Endothelial cell of umbilical vein (primary cell): ENCODE measurements at regions not wholly inside any gene's neighbourhood (a gene's known extent, or its start where the extent isn't known, plus 50 kb on each side); places are given as distances from the start of the nearest gene placed in this dataset.
A peak's percentile ranks its signal among the peaks of the same experiment; 100 is the strongest.

Experiments used
- CTCF ChIP-seq, 2 donors: IDR thresholded peaks; 1 replicate in 1 of 2; 2 replicates in 1 of 2; pipeline ENCODE4 v1.5.1; 2011; ENCODE audit warnings: low read length in 2 of 2, mild to moderate bottlenecking in 2 of 2, moderate library complexity in 2 of 2, control low read depth in 1 of 2, inconsistent platforms in 1 of 2, low read depth in 1 of 2; ENCODE audit not compliant: insufficient read depth in 1 of 2; ENCODE audit errors: extremely low read depth in 1 of 2
- EZH2 ChIP-seq: IDR thresholded peaks from 2 replicates; pipeline ENCODE4 v1.6.1; 2012; ENCODE audit warnings: borderline replicate concordance, low read depth, mild to moderate bottlenecking, moderate library complexity, low read length, inconsistent platforms; ENCODE audit not compliant: severe bottlenecking
- FOS ChIP-seq: IDR thresholded peaks from 2 replicates; pipeline ENCODE4 v1.6.1; 2011; ENCODE audit warnings: mild to moderate bottlenecking, low read length, moderate library complexity, borderline replicate concordance; ENCODE audit not compliant: insufficient read depth
- GATA2 ChIP-seq: IDR thresholded peaks from 2 replicates; pipeline ENCODE4 v1.7.0; 2011; ENCODE audit warnings: low read depth, mild to moderate bottlenecking, moderate library complexity, mixed read lengths, low read length; ENCODE audit not compliant: insufficient read length, insufficient read depth
- MAX ChIP-seq: IDR thresholded peaks from 2 replicates; pipeline ENCODE4 v1.6.1; 2011; ENCODE audit not compliant: insufficient read depth, insufficient read length
- MYC ChIP-seq: IDR thresholded peaks from one replicate; pipeline ENCODE4 v1.6.1; 2011; ENCODE audit warnings: mild to moderate bottlenecking, low read depth, low read length
- POLR2A ChIP-seq: IDR thresholded peaks from 2 replicates; pipeline ENCODE4 v1.6.1; 2012; ENCODE audit warnings: low read depth, mild to moderate bottlenecking, control low read depth, low read length
- POLR2AphosphoS5 ChIP-seq: IDR thresholded peaks from 2 replicates; pipeline ENCODE4 v1.6.1; 2012; ENCODE audit warnings: low read depth, mild to moderate bottlenecking, control low read depth, low read length, moderate library complexity; ENCODE audit not compliant: insufficient read depth

GRCh38 chr4:11774346-11774745, 345.7 kb upstream of the HS3ST1 start:
- TF ChIP-seq POLR2A (no peak), CTCF (IDR thresholded peaks at IDR 0.05; ENCODE audit: extremely low read depth in 1 of 2, insufficient read depth in 1 of 2, low read depth in 1 of 2, low read length in 2 of 2) (no peak), FOS (no peak), EZH2 (no peak), POLR2AphosphoS5 (peak; percentile 36), MAX (no peak), GATA2 (no peak), MYC (no peak)
